SK-N-SH treated with all-trans-retinoic acid at 6 μM for 48 hours (cell line): ENCODE measurements at regions not wholly inside any gene's neighbourhood (a gene's known extent, or its start where the extent isn't known, plus 50 kb on each side); places are given as distances from the start of the nearest gene placed in this dataset.

Experiments
- ATAC-seq: fragments of 200-7000 bp; cut with Tn5 transposase; 3 replicates; pipeline ENCODE4 v1.9.1; 2020; ENCODE audit warnings: mild to moderate bottlenecking, moderate library complexity
- ARNTL ChIP-seq: fragments of 450-650 bp; formaldehyde crosslinking; IDR thresholded peaks from 2 replicates; pipeline ENCODE4 v1.5.0; 2020; ENCODE audit warnings: low read depth, mild to moderate bottlenecking, moderate library complexity, borderline replicate concordance
- BACH2 ChIP-seq: fragments of 250-450 bp; sonication (Bioruptor Pico); IDR thresholded peaks from 2 replicates; pipeline ENCODE4 v1.9.0; 2021; ENCODE audit warnings: mild to moderate bottlenecking, borderline replicate concordance
- CSDC2 ChIP-seq: fragments of 250-450 bp; sonication (Bioruptor Pico); IDR thresholded peaks from 2 replicates; pipeline ENCODE4 v1.5.0; 2020; ENCODE audit warnings: mild to moderate bottlenecking, moderate library complexity
- ESRRG ChIP-seq: fragments of 250-450 bp; sonication (Bioruptor Pico); IDR thresholded peaks from 2 replicates; pipeline ENCODE4 v1.6.1; 2021; ENCODE audit warnings: mild to moderate bottlenecking
- OSR1 ChIP-seq: fragments of 250-450 bp; sonication (Bioruptor Pico); IDR thresholded peaks from 2 replicates; pipeline ENCODE4 v1.8.0; 2022; ENCODE audit warnings: moderate library complexity, mild to moderate bottlenecking, inconsistent platforms
- PATZ1 ChIP-seq: fragments of 250-450 bp; sonication (Bioruptor Pico); IDR thresholded peaks from 2 replicates; pipeline ENCODE4 v1.8.0; 2020; ENCODE audit warnings: mild to moderate bottlenecking, moderate library complexity, borderline replicate concordance
- PPARA ChIP-seq: fragments of 250-450 bp; sonication (Bioruptor Pico); IDR thresholded peaks from 2 replicates; pipeline ENCODE4 v1.5.0; 2020; ENCODE audit warnings: mild to moderate bottlenecking, borderline replicate concordance
- RARB ChIP-seq: fragments of 250-450 bp; sonication (Bioruptor Pico); IDR thresholded peaks from 2 replicates; pipeline ENCODE4 v1.8.0; 2021; ENCODE audit warnings: mild to moderate bottlenecking, moderate library complexity
- TOX ChIP-seq: fragments of 250-450 bp; sonication (Bioruptor Pico); IDR thresholded peaks from 2 replicates; pipeline ENCODE4 v1.8.0; 2021; ENCODE audit warnings: mild to moderate bottlenecking, moderate library complexity, borderline replicate concordance
- ZC3H10 ChIP-seq: fragments of 250-450 bp; sonication (Bioruptor Pico); IDR thresholded peaks from 2 replicates; pipeline ENCODE4 v1.5.1; 2021; ENCODE audit warnings: mild to moderate bottlenecking, moderate library complexity
- ZFP3 ChIP-seq: fragments of 250-450 bp; sonication (Bioruptor Pico); IDR thresholded peaks from 2 replicates; pipeline ENCODE4 v1.5.0; 2020; ENCODE audit warnings: mild to moderate bottlenecking, moderate library complexity
- ZNF70 ChIP-seq: fragments of 450-650 bp; formaldehyde crosslinking; IDR thresholded peaks from 2 replicates; pipeline ENCODE4 v1.5.0; 2020; ENCODE audit warnings: mild to moderate bottlenecking, moderate library complexity
- ZNF8 ChIP-seq: fragments of 450-650 bp; formaldehyde crosslinking; IDR thresholded peaks from 2 replicates; pipeline ENCODE4 v1.5.0; 2020; ENCODE audit warnings: mild to moderate bottlenecking, moderate library complexity
- TF ChIP-seq, protein P1 (sequence below): fragments of 250-450 bp; sonication (Bioruptor Pico); IDR thresholded peaks from 2 replicates; pipeline ENCODE4 v1.5.1; 2021; ENCODE audit warnings: mild to moderate bottlenecking, moderate library complexity
- TF ChIP-seq, protein P2 (sequence below): fragments of 250-450 bp; sonication (Bioruptor Pico); IDR thresholded peaks from 2 replicates; pipeline ENCODE4 v1.5.0; 2020; ENCODE audit warnings: mild to moderate bottlenecking, moderate library complexity
- TF ChIP-seq, protein P3 (sequence below): fragments of 250-450 bp; sonication (Bioruptor Pico); IDR thresholded peaks from 2 replicates; pipeline ENCODE4 v1.8.0; 2021; ENCODE audit warnings: low read depth, mild to moderate bottlenecking, moderate library complexity, borderline replicate concordance
- TF ChIP-seq, protein P4 (sequence below): fragments of 250-450 bp; sonication (Bioruptor Pico); IDR thresholded peaks from 2 replicates; pipeline ENCODE4 v1.5.1; 2020; ENCODE audit warnings: low read depth, mild to moderate bottlenecking, moderate library complexity

DNA sequence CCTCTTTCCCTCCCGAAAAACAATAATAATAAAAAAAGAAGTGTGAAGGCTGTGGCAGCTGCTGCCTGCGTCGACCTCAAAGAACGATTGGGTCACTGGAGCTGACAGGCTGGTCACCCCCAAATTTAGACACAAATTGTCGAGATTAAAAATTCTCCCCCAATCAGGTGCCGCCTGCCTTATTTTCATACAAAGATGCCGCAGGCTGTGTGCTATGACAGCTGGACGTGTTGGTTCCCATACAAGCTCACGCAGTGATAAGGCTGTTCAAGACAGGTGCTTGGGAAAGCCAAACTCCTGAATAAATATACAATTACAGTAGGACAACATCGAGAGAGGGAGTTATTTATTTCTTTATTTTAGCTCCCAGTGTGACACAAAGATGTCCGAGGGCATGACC, 1041.8 kb downstream of the VRK1 start:
- TF ChIP-seq BACH2 (CRISPR knock-in tag) (no peak), ZNF70 (CRISPR knock-in tag) (no peak), PATZ1 (CRISPR knock-in tag) (no peak), CSDC2 (CRISPR knock-in tag) (no peak)
- TF ChIP-seq, protein P1, sequence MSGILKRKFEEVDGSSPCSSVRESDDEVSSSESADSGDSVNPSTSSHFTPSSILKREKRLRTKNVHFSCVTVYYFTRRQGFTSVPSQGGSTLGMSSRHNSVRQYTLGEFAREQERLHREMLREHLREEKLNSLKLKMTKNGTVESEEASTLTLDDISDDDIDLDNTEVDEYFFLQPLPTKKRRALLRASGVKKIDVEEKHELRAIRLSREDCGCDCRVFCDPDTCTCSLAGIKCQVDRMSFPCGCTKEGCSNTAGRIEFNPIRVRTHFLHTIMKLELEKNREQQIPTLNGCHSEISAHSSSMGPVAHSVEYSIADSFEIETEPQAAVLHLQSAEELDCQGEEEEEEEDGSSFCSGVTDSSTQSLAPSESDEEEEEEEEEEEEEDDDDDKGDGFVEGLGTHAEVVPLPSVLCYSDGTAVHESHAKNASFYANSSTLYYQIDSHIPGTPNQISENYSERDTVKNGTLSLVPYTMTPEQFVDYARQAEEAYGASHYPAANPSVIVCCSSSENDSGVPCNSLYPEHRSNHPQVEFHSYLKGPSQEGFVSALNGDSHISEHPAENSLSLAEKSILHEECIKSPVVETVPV, result no peak
- no peak for ATAC-seq

DNA sequence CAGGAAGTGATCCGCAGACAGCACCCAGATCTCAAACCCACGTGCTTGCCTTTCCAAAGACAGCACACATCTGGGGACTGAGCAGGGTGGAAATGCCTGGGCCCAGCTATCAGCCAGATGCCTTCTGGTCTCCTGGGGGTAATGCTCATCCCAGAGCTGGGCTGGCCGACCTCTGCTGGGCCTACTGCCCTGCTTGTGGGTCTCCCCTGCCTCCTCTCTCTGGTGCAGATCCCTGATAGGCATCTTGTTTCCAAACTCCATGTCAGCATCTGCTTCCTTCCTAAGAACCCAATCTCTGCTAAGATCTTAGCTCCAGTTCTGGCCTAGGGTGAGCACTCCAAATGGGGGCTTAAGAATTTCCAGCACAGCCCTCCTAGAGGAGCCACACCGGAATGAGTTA, 1043.0 kb downstream of the VRK1 start:
- ATAC-seq, result no peak

DNA sequence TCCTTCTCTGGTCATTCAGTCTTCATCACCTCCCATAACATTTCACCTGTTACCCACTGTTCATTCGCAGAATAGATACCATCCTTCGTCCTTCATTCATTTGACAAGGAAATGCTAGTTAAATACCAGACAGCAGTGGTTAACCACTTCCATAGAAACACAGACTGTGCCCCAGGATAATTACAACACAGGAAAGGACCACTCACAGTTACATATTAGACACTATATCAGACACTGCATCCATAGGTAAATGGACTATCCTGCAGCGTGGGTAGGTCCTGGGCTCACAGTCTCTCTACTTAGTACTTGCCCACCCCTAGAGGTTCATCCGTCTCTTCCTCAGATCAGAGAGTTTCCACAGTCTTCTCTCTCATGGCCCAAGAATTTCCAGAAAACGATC, 1044.6 kb downstream of the VRK1 start:
- no peak for ATAC-seq
- TF ChIP-seq ZC3H10 (CRISPR knock-in tag), result no peak
- TF ChIP-seq TOX, result no peak
- TF ChIP-seq ZNF70 (CRISPR knock-in tag), result no peak
- TF ChIP-seq RARB (CRISPR knock-in tag), result no peak
- TF ChIP-seq PATZ1 (CRISPR knock-in tag), result no peak
- TF ChIP-seq OSR1, result no peak
- TF ChIP-seq ARNTL (CRISPR knock-in tag), result no peak
- TF ChIP-seq, protein P2, sequence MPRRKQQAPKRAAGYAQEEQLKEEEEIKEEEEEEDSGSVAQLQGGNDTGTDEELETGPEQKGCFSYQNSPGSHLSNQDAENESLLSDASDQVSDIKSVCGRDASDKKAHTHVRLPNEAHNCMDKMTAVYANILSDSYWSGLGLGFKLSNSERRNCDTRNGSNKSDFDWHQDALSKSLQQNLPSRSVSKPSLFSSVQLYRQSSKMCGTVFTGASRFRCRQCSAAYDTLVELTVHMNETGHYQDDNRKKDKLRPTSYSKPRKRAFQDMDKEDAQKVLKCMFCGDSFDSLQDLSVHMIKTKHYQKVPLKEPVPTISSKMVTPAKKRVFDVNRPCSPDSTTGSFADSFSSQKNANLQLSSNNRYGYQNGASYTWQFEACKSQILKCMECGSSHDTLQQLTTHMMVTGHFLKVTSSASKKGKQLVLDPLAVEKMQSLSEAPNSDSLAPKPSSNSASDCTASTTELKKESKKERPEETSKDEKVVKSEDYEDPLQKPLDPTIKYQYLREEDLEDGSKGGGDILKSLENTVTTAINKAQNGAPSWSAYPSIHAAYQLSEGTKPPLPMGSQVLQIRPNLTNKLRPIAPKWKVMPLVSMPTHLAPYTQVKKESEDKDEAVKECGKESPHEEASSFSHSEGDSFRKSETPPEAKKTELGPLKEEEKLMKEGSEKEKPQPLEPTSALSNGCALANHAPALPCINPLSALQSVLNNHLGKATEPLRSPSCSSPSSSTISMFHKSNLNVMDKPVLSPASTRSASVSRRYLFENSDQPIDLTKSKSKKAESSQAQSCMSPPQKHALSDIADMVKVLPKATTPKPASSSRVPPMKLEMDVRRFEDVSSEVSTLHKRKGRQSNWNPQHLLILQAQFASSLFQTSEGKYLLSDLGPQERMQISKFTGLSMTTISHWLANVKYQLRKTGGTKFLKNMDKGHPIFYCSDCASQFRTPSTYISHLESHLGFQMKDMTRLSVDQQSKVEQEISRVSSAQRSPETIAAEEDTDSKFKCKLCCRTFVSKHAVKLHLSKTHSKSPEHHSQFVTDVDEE (CRISPR knock-in tag), result no peak
- TF ChIP-seq ESRRG (CRISPR knock-in tag), result no peak
- TF ChIP-seq ZFP3, result no peak

More for the DNA sequence above, 1043.0 kb downstream of the VRK1 start:
- TF ChIP-seq ZNF70 (CRISPR knock-in tag), result no peak
- TF ChIP-seq ZNF8 (CRISPR knock-in tag), result no peak
- TF ChIP-seq, protein P1, result no peak
- TF ChIP-seq, protein P2 (CRISPR knock-in tag), result no peak
- no peak for TF ChIP-seq PPARA (CRISPR knock-in tag)
- no peak for TF ChIP-seq ZFP3
- TF ChIP-seq, protein P3, sequence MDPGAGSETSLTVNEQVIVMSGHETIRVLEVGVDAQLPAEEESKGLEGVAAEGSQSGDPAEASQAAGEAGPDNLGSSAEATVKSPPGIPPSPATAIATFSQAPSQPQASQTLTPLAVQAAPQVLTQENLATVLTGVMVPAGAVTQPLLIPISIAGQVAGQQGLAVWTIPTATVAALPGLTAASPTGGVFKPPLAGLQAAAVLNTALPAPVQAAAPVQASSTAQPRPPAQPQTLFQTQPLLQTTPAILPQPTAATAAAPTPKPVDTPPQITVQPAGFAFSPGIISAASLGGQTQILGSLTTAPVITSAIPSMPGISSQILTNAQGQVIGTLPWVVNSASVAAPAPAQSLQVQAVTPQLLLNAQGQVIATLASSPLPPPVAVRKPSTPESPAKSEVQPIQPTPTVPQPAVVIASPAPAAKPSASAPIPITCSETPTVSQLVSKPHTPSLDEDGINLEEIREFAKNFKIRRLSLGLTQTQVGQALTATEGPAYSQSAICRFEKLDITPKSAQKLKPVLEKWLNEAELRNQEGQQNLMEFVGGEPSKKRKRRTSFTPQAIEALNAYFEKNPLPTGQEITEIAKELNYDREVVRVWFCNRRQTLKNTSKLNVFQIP (CRISPR knock-in tag), result no peak
- no peak for TF ChIP-seq ESRRG (CRISPR knock-in tag)
- TF ChIP-seq, protein P4, sequence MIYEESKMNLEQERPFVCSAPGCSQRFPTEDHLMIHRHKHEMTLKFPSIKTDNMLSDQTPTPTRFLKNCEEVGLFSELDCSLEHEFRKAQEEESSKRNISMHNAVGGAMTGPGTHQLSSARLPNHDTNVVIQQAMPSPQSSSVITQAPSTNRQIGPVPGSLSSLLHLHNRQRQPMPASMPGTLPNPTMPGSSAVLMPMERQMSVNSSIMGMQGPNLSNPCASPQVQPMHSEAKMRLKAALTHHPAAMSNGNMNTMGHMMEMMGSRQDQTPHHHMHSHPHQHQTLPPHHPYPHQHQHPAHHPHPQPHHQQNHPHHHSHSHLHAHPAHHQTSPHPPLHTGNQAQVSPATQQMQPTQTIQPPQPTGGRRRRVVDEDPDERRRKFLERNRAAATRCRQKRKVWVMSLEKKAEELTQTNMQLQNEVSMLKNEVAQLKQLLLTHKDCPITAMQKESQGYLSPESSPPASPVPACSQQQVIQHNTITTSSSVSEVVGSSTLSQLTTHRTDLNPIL (CRISPR knock-in tag), result no peak
